Right lobe of liver (tissue), 6 donors: ENCODE measurements at regions not wholly inside any gene's neighbourhood (a gene's known extent, or its start where the extent isn't known, plus 50 kb on each side); places are given as distances from the start of the nearest gene placed in this dataset.
"Not testable (repeated sequence)": the region's sequence is repeated elsewhere in the genome, so short reads cannot be mapped to it uniquely, and the experiment has no call there.

Source experiments
- ATAC-seq, 4 donors: fragments of 200-7000 bp; cut with Tn5 transposase; one replicate each; pipeline ENCODE4 v1.9.1; 2020; ENCODE audit warnings: mild to moderate bottlenecking in 4 of 4, moderate library complexity in 4 of 4
- DNase-seq, 3 donors: peaks; one replicate each; pipeline ENCODE4 v3.0.0-alpha.2; 2020
- H3K27ac ChIP-seq, 3 donors: fragments of 200-600 bp; one replicate each; pipeline ENCODE4 v1.8.0; 2022
- H3K27me3 ChIP-seq, 2 donors: fragments of 200-600 bp; one replicate each; pipeline ENCODE4 v1.8.0; 2022
- H3K36me3 ChIP-seq, 4 donors: fragments of 200-600 bp; sonication (generic) in 1 of 4; one replicate each; pipeline versions ENCODE4 v1.5.1 to v1.8.0; 2017 to 2022; ENCODE audit warnings: control low read depth in 1 of 4
- H3K4me1 ChIP-seq, 4 donors: fragments of 200-600 bp; sonication (generic) in 1 of 4; one replicate each; pipeline versions ENCODE4 v1.5.1 to v1.8.0; 2017 to 2022; ENCODE audit warnings: control low read depth in 1 of 4
- H3K4me3 ChIP-seq, 3 donors: fragments of 200-600 bp; one replicate each; pipeline ENCODE4 v1.8.0; 2022
- H3K9me3 ChIP-seq, 4 donors: fragments of 200-600 bp; sonication (generic) in 1 of 4; one replicate each; pipeline versions ENCODE4 v1.5.1 to v1.8.0; 2017 to 2022; ENCODE audit warnings: control low read depth in 1 of 4
- CTCF ChIP-seq, 4 donors: fragments of 200-600 bp in 3 of 4; fragments of 450-650 bp in 1 of 4; IDR thresholded peaks; one replicate each; pipeline versions ENCODE4 v1.5.1 to v1.8.0; 2016 to 2022; ENCODE audit warnings: antibody characterized with exemption in 4 of 4, mild to moderate bottlenecking in 2 of 4
- POLR2A ChIP-seq: fragments of 450-650 bp; IDR thresholded peaks from one replicate; pipeline ENCODE4 v1.6.1; 2017; ENCODE audit warnings: antibody characterized with exemption, mild to moderate bottlenecking
- WGBS: methylation state at CpG from one replicate; pipeline ENCODE4 v1.1.6; 2018; ENCODE audit warnings: low coverage, low lambda C conversion rate; ENCODE audit not compliant: insufficient coverage; ENCODE audit errors: missing lambda C conversion rate; 5-methylcytosine and 5-hydroxymethylcytosine counted together
- intact Hi-C, 2 donors: fragments of 100-400 bp; cut with DNase I; formaldehyde crosslinking; loops; one replicate each; pipeline versions ENCODE4 v1.11.2 to v1.14.1; 2022
- donor health status: DM: no; HTN: yes; CAD: no.
- donor health status: DM: no; HTN: no; CAD: no.
- donor health status: DM: no; HTN: no; CAD: no.
- donor health status: DM: no; HTN: yes; CAD: no.
- donor health status: DM: no; HTN: yes; CAD: no.

- 48% methylated on average over 2 of the region's 2 CpGs for WGBS
- H3K27ac ChIP-seq = no peak overlapping the region
- ATAC-seq (no peak), DNase-seq (no peak)
- TF ChIP-seq POLR2A = no peak
- TF ChIP-seq CTCF (IDR thresholded peaks at IDR 0.05) = no peak
- no peaks in the 10 kb centered on the region for H3K36me3 ChIP-seq
- no peaks in the 10 kb centered on the region for H3K9me3 ChIP-seq
- no peaks in the 10 kb centered on the region for H3K27me3 ChIP-seq
- intact Hi-C loops = no loop called here
- no peak overlapping the region for H3K4me3 ChIP-seq
- H3K4me1 ChIP-seq = no peaks in the 10 kb centered on the region
Observed at GRCh38 chr10:21355591-21356011, 169.9 kb downstream of the SKIDA1 start.

GRCh38 chr10:21352886-21353285 is 172.6 kb downstream of the SKIDA1 start:
- ATAC-seq = no peak
- intact Hi-C loops = no loop called here
- H3K4me1 ChIP-seq = no peaks in the 10 kb centered on the region
- H3K36me3 ChIP-seq = no peaks in the 10 kb centered on the region
- H3K4me3 ChIP-seq = no peak overlapping the region
- DNase-seq = no peak
- no peak overlapping the region for H3K27ac ChIP-seq
- TF ChIP-seq CTCF (IDR thresholded peaks at IDR 0.05) (no peak), POLR2A (no peak)
- WGBS = 71% methylated on average over 1 of the region's 1 CpG
- no peaks in the 10 kb centered on the region for H3K27me3 ChIP-seq
- H3K9me3 ChIP-seq = no peaks in the 10 kb centered on the region

- H3K4me1 ChIP-seq, intact Hi-C loops, ATAC-seq, H3K36me3 ChIP-seq, H3K27me3 ChIP-seq, H3K27ac ChIP-seq, H3K4me3 ChIP-seq, DNase-seq, H3K9me3 ChIP-seq: not testable (repeated sequence)
- WGBS = 56% methylated on average over 2 of the region's 2 CpGs
Observed at GRCh38 chr10:21351594-21351993, 173.9 kb downstream of the SKIDA1 start.

GRCh38 chr10:21349912-21350286 is 175.6 kb downstream of the SKIDA1 start:
- no peak for ATAC-seq
- 28% methylated on average over 3 of the region's 3 CpGs for WGBS

GRCh38 chr10:21347785-21348170 is 177.7 kb downstream of the SKIDA1 start:
- no peaks in the 10 kb centered on the region for H3K27me3 ChIP-seq
- H3K27ac ChIP-seq = no peak overlapping the region
- intact Hi-C loops = no loop called here
- no peaks in the 10 kb centered on the region for H3K9me3 ChIP-seq
- no peaks in the 10 kb centered on the region for H3K36me3 ChIP-seq
- TF ChIP-seq CTCF (IDR thresholded peaks at IDR 0.05) (no peak), POLR2A (no peak)
- ATAC-seq = no peak
- WGBS = 75% methylated on average over 1 of the region's 2 CpGs
- no peak for DNase-seq
- no peak overlapping the region for H3K4me3 ChIP-seq
- no peaks in the 10 kb centered on the region for H3K4me1 ChIP-seq

More at GRCh38 chr10:21349912-21350286, 175.6 kb downstream of the SKIDA1 start:
- no peak overlapping the region for H3K27ac ChIP-seq
- H3K36me3 ChIP-seq = no peaks in the 10 kb centered on the region
- intact Hi-C loops = no loop called here
- TF ChIP-seq CTCF (IDR thresholded peaks at IDR 0.05) = no peak
- no peak for TF ChIP-seq POLR2A
- DNase-seq = no peak
- no peaks in the 10 kb centered on the region for H3K4me1 ChIP-seq
- no peaks in the 10 kb centered on the region for H3K27me3 ChIP-seq
- H3K9me3 ChIP-seq = no peaks in the 10 kb centered on the region
- no peak overlapping the region for H3K4me3 ChIP-seq
